KMS-11 (cell line): ENCODE measurements at regions not wholly inside any gene's neighbourhood (a gene's known extent, or its start where the extent isn't known, plus 50 kb on each side); places are given as distances from the start of the nearest gene placed in this dataset.

ENCODE experiments used
- H2AFZ ChIP-seq: fragments of 200-600 bp; sonication (generic); 2 replicates; pipeline ENCODE4 v1.6.1; 2016; ENCODE audit warnings: antibody characterized with exemption, mixed run types, low read depth
- H3K27ac ChIP-seq: fragments of 200-600 bp; sonication (generic); 2 replicates; pipeline ENCODE4 v1.6.1; 2016; ENCODE audit warnings: mild to moderate bottlenecking, mixed run types
- H3K27me3 ChIP-seq: fragments of 200-600 bp; sonication (generic); 2 replicates; pipeline ENCODE4 v1.6.1; 2017; ENCODE audit warnings: mild to moderate bottlenecking, low read depth, mixed run types, moderate library complexity; ENCODE audit not compliant: insufficient read depth
- H3K36me3 ChIP-seq: fragments of 200-600 bp; sonication (generic); 2 replicates; pipeline ENCODE4 v1.6.1; 2017; ENCODE audit warnings: mild to moderate bottlenecking, mixed run types; ENCODE audit not compliant: insufficient read depth
- H3K4me1 ChIP-seq: fragments of 200-600 bp; sonication (generic); 2 replicates; pipeline ENCODE4 v1.6.1; 2016; ENCODE audit warnings: mild to moderate bottlenecking, low read depth, mixed run types; ENCODE audit not compliant: poor library complexity, severe bottlenecking
- H3K4me2 ChIP-seq: fragments of 200-600 bp; sonication (generic); 2 replicates; pipeline ENCODE4 v1.7.0; 2016; ENCODE audit warnings: mild to moderate bottlenecking, mixed run types
- H3K4me3 ChIP-seq: fragments of 200-600 bp; sonication (generic); IDR thresholded peaks from 2 replicates; pipeline ENCODE4 v1.6.1; 2017; ENCODE audit warnings: low read depth, low read length, mixed read lengths; ENCODE audit not compliant: insufficient read depth
- H3K79me2 ChIP-seq: fragments of 200-600 bp; sonication (generic); 2 replicates; pipeline ENCODE4 v1.6.1; 2016; ENCODE audit warnings: low read depth, mixed run types; ENCODE audit not compliant: insufficient read depth
- H3K9ac ChIP-seq: fragments of 200-600 bp; sonication (generic); 2 replicates; pipeline ENCODE4 v1.6.1; 2016; ENCODE audit warnings: mild to moderate bottlenecking, mixed run types
- H4K20me1 ChIP-seq: fragments of 200-600 bp; sonication (generic); 2 replicates; pipeline ENCODE4 v1.6.1; 2016; ENCODE audit warnings: mild to moderate bottlenecking, mixed run types; ENCODE audit not compliant: insufficient read depth
- CTCF ChIP-seq: fragments of 200-600 bp; sonication (generic); conservative IDR thresholded peaks from 2 replicates; pipeline ENCODE4 v1.6.1; 2017; ENCODE audit warnings: low read depth, mild to moderate bottlenecking, antibody characterized with exemption, low read length, moderate library complexity, mixed read lengths

- Histone ChIP-seq H3K4me2 (no peak overlapping the region), H3K27me3 (no peaks in the 10 kb centered on the region), H3K4me3 (no peak overlapping the region), H3K27ac (no peak overlapping the region), H2AFZ (no peak overlapping the region), H3K4me1 (peaks cover 49% of the 10 kb centered on the region), H3K36me3 (no peaks in the 10 kb centered on the region), H4K20me1 (no peaks in the 10 kb centered on the region), H3K9ac (no peak overlapping the region), H3K79me2 (no peaks in the 10 kb centered on the region)
- no peak for TF ChIP-seq CTCF
These were observed 332.8 kb downstream of the TXNL1 start for GRCh38 chr18:56305583-56305982.

- Histone ChIP-seq H4K20me1 (no peaks in the 10 kb centered on the region), H3K36me3 (no peaks in the 10 kb centered on the region), H3K4me1 (peaks cover 45% of the 10 kb centered on the region), H3K27ac (no peak overlapping the region), H3K4me2 (no peak overlapping the region), H3K4me3 (no peak overlapping the region), H3K79me2 (no peaks in the 10 kb centered on the region), H3K27me3 (no peaks in the 10 kb centered on the region), H2AFZ (no peak overlapping the region), H3K9ac (no peak overlapping the region)
- TF ChIP-seq CTCF = no peak
These were observed 336.2 kb downstream of the TXNL1 start for GRCh38 chr18:56302156-56302555.

GRCh38 chr18:56299740-56300139, 338.7 kb downstream of the TXNL1 start:
- H3K27ac ChIP-seq = no peak overlapping the region
- H3K79me2 ChIP-seq = no peaks in the 10 kb centered on the region
- no peaks in the 10 kb centered on the region for H4K20me1 ChIP-seq
- peaks cover 35% of the 10 kb centered on the region for H3K4me1 ChIP-seq
- no peak overlapping the region for H2AFZ ChIP-seq
- peak overlapping the region; percentile 33 for H3K4me2 ChIP-seq
- TF ChIP-seq CTCF = no peak
- H3K4me3 ChIP-seq = no peak overlapping the region
- no peak overlapping the region for H3K9ac ChIP-seq
- H3K36me3 ChIP-seq = no peaks in the 10 kb centered on the region
- H3K27me3 ChIP-seq = no peaks in the 10 kb centered on the region

- no peak overlapping the region for H3K9ac ChIP-seq
- no peak overlapping the region for H3K27ac ChIP-seq
- no peak overlapping the region for H3K4me3 ChIP-seq
- peaks cover 35% of the 10 kb centered on the region for H3K4me1 ChIP-seq
- no peak overlapping the region for H2AFZ ChIP-seq
- no peaks in the 10 kb centered on the region for H4K20me1 ChIP-seq
- TF ChIP-seq CTCF = 0 out of 2 replicates have a peak, but pooled peaks have one; percentile 22
- H3K27me3 ChIP-seq = no peaks in the 10 kb centered on the region
- H3K36me3 ChIP-seq = no peaks in the 10 kb centered on the region
- no peaks in the 10 kb centered on the region for H3K79me2 ChIP-seq
- peak overlapping the region; percentile 33 for H3K4me2 ChIP-seq
These were observed 339.5 kb downstream of the TXNL1 start for GRCh38 chr18:56298935-56299334.
